H1 (cell line): ENCODE measurements at regions not wholly inside any gene's neighbourhood (a gene's known extent, or its start where the extent isn't known, plus 50 kb on each side); places are given as distances from the start of the nearest gene placed in this dataset.

Experiments used
- CHD7 ChIP-seq: fragments of 300-600 bp; sonication (generic); IDR thresholded peaks from 2 replicates; pipeline ENCODE4 v1.7.1; 2012; ENCODE audit warnings: low read length, moderate library complexity, mild to moderate bottlenecking, inconsistent platforms; ENCODE audit not compliant: insufficient replicate concordance
- EZH2 ChIP-seq: fragments of 200-600 bp; sonication (generic); IDR thresholded peaks from 2 replicates; pipeline ENCODE4 v1.7.1; 2012; ENCODE audit warnings: low read depth, mild to moderate bottlenecking, moderate library complexity, low read length, inconsistent platforms; ENCODE audit not compliant: severe bottlenecking
- KDM5A ChIP-seq: fragments of 200-600 bp; IDR thresholded peaks from 2 replicates; pipeline ENCODE4 v1.7.1; 2012; ENCODE audit warnings: mild to moderate bottlenecking, low read length, inconsistent platforms, mixed read lengths

GRCh38 chr4:45679411-45679810 is 444.4 kb downstream of the GABRG1 start (continued):
- TF ChIP-seq CHD7 (no peak), KDM5A (no peak), EZH2 (no peak)
